NT2/D1 (cell line): ENCODE measurements at regions not wholly inside any gene's neighbourhood (a gene's known extent, or its start where the extent isn't known, plus 50 kb on each side); places are given as distances from the start of the nearest gene placed in this dataset.
"Not testable (repeated sequence)": the region's sequence is repeated elsewhere in the genome, so short reads cannot be mapped to it uniquely, and the experiment has no call there.

Source experiments
- SUZ12 ChIP-seq: IDR thresholded peaks from 2 replicates; pipeline ENCODE4 v1.6.1; 2011; ENCODE audit not compliant: insufficient read length, insufficient read depth; ENCODE audit errors: extremely low read depth
- YY1 ChIP-seq: IDR thresholded peaks from 2 replicates; pipeline ENCODE4 v1.6.1; 2011; ENCODE audit not compliant: insufficient read length, insufficient read depth
- ZNF274 ChIP-seq: IDR thresholded peaks from 2 replicates; pipeline ENCODE4 v1.6.1; 2011; ENCODE audit warnings: mild to moderate bottlenecking, low read depth, low read length

- not testable (repeated sequence) for TF ChIP-seq SUZ12, YY1, ZNF274
Observed at GRCh38 chr11:135011313-135011712, 599.3 kb upstream of the B3GAT1 start.
